ENCODE measurements at regions not wholly inside any gene's neighbourhood (a gene's known extent, or its start where the extent isn't known, plus 50 kb on each side); places are given as distances from the start of the nearest gene placed in this dataset.
A peak's percentile ranks its signal among the peaks of the same experiment; 100 is the strongest.

GRCh38 chr6:150684161-150684560, 84.5 kb downstream of the PLEKHG1 start:
- intact Hi-C loops (cut with micrococcal nuclease) (loop anchor here (5.0 kb wide), 2 partner anchors 83 to 173 kb away; no protein-coding TSS in a partner anchor), dilution Hi-C loops (cut with MboI; ENCODE audit: extremely low pct_ligation_motif_present, low sequenced_read_pairs) (no loop called here)
- no peaks in the 10 kb centered on the region for H3K79me2 ChIP-seq (ENCODE audit: control insufficient read depth, insufficient read depth, low read length)

DNA sequence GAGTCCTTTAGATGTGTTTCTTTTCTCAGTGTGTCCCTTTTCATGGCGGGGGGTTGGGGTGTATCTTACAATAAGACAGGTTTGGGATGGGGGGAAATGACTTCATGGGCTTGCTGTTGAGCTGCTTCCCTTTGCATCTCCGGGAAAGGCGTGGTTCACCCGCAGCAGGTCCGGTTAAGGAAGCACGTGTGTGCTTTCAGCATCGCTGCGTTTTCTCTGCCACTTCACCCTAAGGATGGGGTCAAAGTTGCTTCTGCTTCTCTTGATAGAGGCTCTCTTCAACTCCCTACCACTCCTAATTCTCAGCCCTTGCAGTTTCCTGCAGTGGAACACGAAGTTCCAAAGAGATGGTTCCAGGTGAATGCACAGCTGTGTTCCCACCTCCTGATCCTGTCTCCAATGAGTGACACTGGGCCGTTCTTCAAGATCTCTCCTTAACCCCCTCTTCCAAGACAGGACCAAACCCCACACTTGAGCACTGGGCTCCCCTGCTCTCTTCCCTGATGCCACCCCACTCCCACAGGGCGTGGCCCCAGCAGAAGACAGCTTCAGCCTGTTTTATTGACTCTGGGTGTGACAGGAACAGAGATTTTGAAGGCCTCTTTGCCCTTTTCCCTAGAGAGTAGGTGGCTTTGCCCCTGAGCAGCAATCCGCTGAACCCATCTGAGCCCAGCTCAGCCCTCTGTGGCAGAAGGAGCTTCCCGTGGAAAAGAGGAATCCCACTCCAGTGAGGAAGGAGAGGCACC, 85.2 kb downstream of the PLEKHG1 start:
- POLR2A ChIA-PET: no interaction called here
- peak; percentile 23 for DNase-seq (ENCODE audit: low read depth, low spot score)
- H3K9ac ChIP-seq (replicated peaks; ENCODE audit: extremely low read depth, insufficient read depth, low read length): no peak overlapping the region
- CTCF ChIA-PET: interaction anchor here (0.7 to 4.4 kb wide), 7 partner anchors 10 to 266 kb away, joined by 3 to 24 read pairs (median 7); partner anchors contain the start of gene PLEKHG1
- BruUV-seq (replicated peaks): no TSS peak
- H3K79me2 ChIP-seq (ENCODE audit: control insufficient read depth, insufficient read depth, low read length): no peaks in the 10 kb centered on the region
- peak overlapping the region; percentile 41 for H2AFZ ChIP-seq (ENCODE audit: low read depth, low read length)
- dilution Hi-C loops (cut with MboI; ENCODE audit: extremely low pct_ligation_motif_present, low sequenced_read_pairs): no loop called here
- no peaks in the 10 kb centered on the region for H3K9me3 ChIP-seq (replicated peaks; ENCODE audit: control insufficient read depth, insufficient read depth, low read length)
- H3K4me1 ChIP-seq (ENCODE audit: control insufficient read depth, extremely low read depth, insufficient read depth, low read length): peaks cover 51% of the 10 kb centered on the region
- peak overlapping the region; percentile 6 for H3K4me2 ChIP-seq (ENCODE audit: insufficient read depth, low read length)
- TF ChIP-seq FOS (IDR thresholded peaks at IDR 0.05; ENCODE audit: borderline replicate concordance, insufficient read depth, low read length): peak; percentile 16
- no peak for TF ChIP-seq EZH2 (IDR thresholded peaks at IDR 0.05; ENCODE audit: borderline replicate concordance, low read depth, low read length, severe bottlenecking)
- peak; percentile 71 for TF ChIP-seq MYC (IDR thresholded peaks at IDR 0.05; ENCODE audit: low read depth, low read length)
- TF ChIP-seq POLR2A (IDR thresholded peaks at IDR 0.05; ENCODE audit: low read depth, low read length): no peak
- TF ChIP-seq, protein P1, sequence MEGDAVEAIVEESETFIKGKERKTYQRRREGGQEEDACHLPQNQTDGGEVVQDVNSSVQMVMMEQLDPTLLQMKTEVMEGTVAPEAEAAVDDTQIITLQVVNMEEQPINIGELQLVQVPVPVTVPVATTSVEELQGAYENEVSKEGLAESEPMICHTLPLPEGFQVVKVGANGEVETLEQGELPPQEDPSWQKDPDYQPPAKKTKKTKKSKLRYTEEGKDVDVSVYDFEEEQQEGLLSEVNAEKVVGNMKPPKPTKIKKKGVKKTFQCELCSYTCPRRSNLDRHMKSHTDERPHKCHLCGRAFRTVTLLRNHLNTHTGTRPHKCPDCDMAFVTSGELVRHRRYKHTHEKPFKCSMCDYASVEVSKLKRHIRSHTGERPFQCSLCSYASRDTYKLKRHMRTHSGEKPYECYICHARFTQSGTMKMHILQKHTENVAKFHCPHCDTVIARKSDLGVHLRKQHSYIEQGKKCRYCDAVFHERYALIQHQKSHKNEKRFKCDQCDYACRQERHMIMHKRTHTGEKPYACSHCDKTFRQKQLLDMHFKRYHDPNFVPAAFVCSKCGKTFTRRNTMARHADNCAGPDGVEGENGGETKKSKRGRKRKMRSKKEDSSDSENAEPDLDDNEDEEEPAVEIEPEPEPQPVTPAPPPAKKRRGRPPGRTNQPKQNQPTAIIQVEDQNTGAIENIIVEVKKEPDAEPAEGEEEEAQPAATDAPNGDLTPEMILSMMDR (IDR thresholded peaks at IDR 0.05; ENCODE audit: extremely low read depth in 1 of 2, insufficient read depth in 1 of 2, low read depth in 1 of 2, low read length in 2 of 2): no peak
- TF ChIP-seq MAX (IDR thresholded peaks at IDR 0.05; ENCODE audit: insufficient read depth, insufficient read length): peak; percentile 58
- peak; percentile 14 for TF ChIP-seq POLR2AphosphoS5 (IDR thresholded peaks at IDR 0.05; ENCODE audit: insufficient read depth, low read depth, low read length)
- TF ChIP-seq JUN (IDR thresholded peaks at IDR 0.05; ENCODE audit: borderline replicate concordance, insufficient read depth, insufficient read length, low read depth): peak; percentile 43
- no peak for TF ChIP-seq GATA2 (IDR thresholded peaks at IDR 0.05; ENCODE audit: insufficient read depth, insufficient read length, low read depth, low read length)
- H3K27me3 ChIP-seq (ENCODE audit: control insufficient read depth in 2 of 2, insufficient read depth in 2 of 2, low read length in 2 of 2): no peaks in the 10 kb centered on the region
- FAIRE-seq: peak; percentile 77
- intact Hi-C loops (cut with micrococcal nuclease): loop anchor here (5.0 kb wide), 2 partner anchors 82 to 172 kb away; no protein-coding TSS in a partner anchor
- H3K9me1 ChIP-seq (replicated peaks; ENCODE audit: control insufficient read depth, extremely low read depth, insufficient read depth, low read length): no peaks in the 10 kb centered on the region
- no peaks in the 10 kb centered on the region for H3K36me3 ChIP-seq (ENCODE audit: control insufficient read depth in 2 of 2, extremely low read depth in 1 of 2, insufficient read depth in 2 of 2, low read length in 2 of 2)
- H3K4me3 ChIP-seq (replicated peaks in 1 of 3; ENCODE audit: insufficient read depth in 1 of 3, low read depth in 1 of 3, low read length in 3 of 3): no peak overlapping the region
- no peaks in the 10 kb centered on the region for H4K20me1 ChIP-seq (replicated peaks; ENCODE audit: control insufficient read depth, extremely low read depth, insufficient read depth, low read length)
- peak overlapping the region; percentile 77 for H3K27ac ChIP-seq (ENCODE audit: insufficient read depth, low read depth, low read length)

More at GRCh38 chr6:150684161-150684560, 84.5 kb downstream of the PLEKHG1 start:
- Histone ChIP-seq H3K4me3 (replicated peaks in 1 of 3; ENCODE audit: insufficient read depth in 1 of 3, low read depth in 1 of 3, low read length in 3 of 3) (no peak overlapping the region), H3K9me1 (replicated peaks; ENCODE audit: control insufficient read depth, extremely low read depth, insufficient read depth, low read length) (no peaks in the 10 kb centered on the region), H3K4me1 (ENCODE audit: control insufficient read depth, extremely low read depth, insufficient read depth, low read length) (peaks cover 44% of the 10 kb centered on the region), H4K20me1 (replicated peaks; ENCODE audit: control insufficient read depth, extremely low read depth, insufficient read depth, low read length) (no peaks in the 10 kb centered on the region), H3K9me3 (replicated peaks; ENCODE audit: control insufficient read depth, insufficient read depth, low read length) (no peaks in the 10 kb centered on the region), H3K27ac (ENCODE audit: insufficient read depth, low read depth, low read length) (peak overlapping the region; percentile 77), H2AFZ (ENCODE audit: low read depth, low read length) (no peak overlapping the region), H3K27me3 (ENCODE audit: control insufficient read depth in 2 of 2, insufficient read depth in 2 of 2, low read length in 2 of 2) (no peaks in the 10 kb centered on the region), H3K4me2 (ENCODE audit: insufficient read depth, low read length) (peak overlapping the region; percentile 6), H3K36me3 (ENCODE audit: control insufficient read depth in 2 of 2, extremely low read depth in 1 of 2, insufficient read depth in 2 of 2, low read length in 2 of 2) (no peaks in the 10 kb centered on the region), H3K9ac (replicated peaks; ENCODE audit: extremely low read depth, insufficient read depth, low read length) (no peak overlapping the region)
- BruUV-seq (replicated peaks): TSS peak; percentile 64
- ChIA-PET CTCF (interaction anchor here (2.4 kb wide), 1 partner anchor 12 kb away, joined by 18 read pairs; no protein-coding TSS in a partner anchor), POLR2A (no interaction called here)
- peak; percentile 12 for DNase-seq (ENCODE audit: low read depth, low spot score)
- FAIRE-seq: no peak
- TF ChIP-seq, protein P1 (IDR thresholded peaks at IDR 0.05; ENCODE audit: extremely low read depth in 1 of 2, insufficient read depth in 1 of 2, low read depth in 1 of 2, low read length in 2 of 2): no peak
- TF ChIP-seq EZH2 (IDR thresholded peaks at IDR 0.05; ENCODE audit: borderline replicate concordance, low read depth, low read length, severe bottlenecking): no peak

Measured in endothelial cell of umbilical vein (primary cell).